K562 (cell line): ENCODE measurements at regions not wholly inside any gene's neighbourhood (a gene's known extent, or its start where the extent isn't known, plus 50 kb on each side); places are given as distances from the start of the nearest gene placed in this dataset.

Experiments
- ATAC-seq: fragments of 200-7000 bp; cut with Tn5 transposase; 3 replicates; pipeline ENCODE4 v1.9.1; 2020; ENCODE audit warnings: moderate library complexity
- BruUV-seq: library from RNA; stranded (reverse); fragments of 400-500 nt; replicated peaks from 2 replicates; lab custom pipeline; 2021; lab: Mats Ljungman, UMichigan
- CTCF ChIA-PET: fragments of 300-600 bp; formaldehyde crosslinking; extraction: SDS; loops from one replicate; lab custom pipeline; 2021; ENCODE audit warnings: low intra/inter-chr PET ratio; lab: Yijun Ruan, JAX
- POLR2A ChIA-PET: fragments of 300-600, 350-650 bp; sonication (Branson Sonifier 250); formaldehyde crosslinking; extraction: SDS; loops from one replicate; lab custom pipeline; 2021; ENCODE audit warnings: antibody characterized with exemption, inconsistent platforms; lab: Yijun Ruan, JAX
- DNase-seq, 4 experiments: peaks; one replicate each; pipeline versions ENCODE4 v3.0.0 to v3.0.0-alpha.2; 2011 to 2018; ENCODE audit warnings: low spot score in 3 of 4, mixed read lengths in 3 of 4; ENCODE audit errors: extremely low read depth in 1 of 4
- FAIRE-seq: peaks from 2 replicates; lab custom pipeline; 2011; peaks lifted over from hg19 to GRCh38; lab: Jason Lieb, UNC
- H2AFZ ChIP-seq: 2 replicates; pipeline ENCODE4 v1.6.0; 2011; ENCODE audit warnings: low read depth, low read length, control low read depth, inconsistent platforms
- H3K27ac ChIP-seq: fragments of 200-600 bp; 3 replicates; pipeline ENCODE4 v1.8.0; 2011; ENCODE audit warnings: low read depth, mild to moderate bottlenecking, control low read depth, inconsistent platforms, low read length, moderate library complexity, mixed read lengths; ENCODE audit errors: extremely low read depth
- H3K27me3 ChIP-seq, 2 experiments: fragments of 300-600 bp in 1 of 2; 2 replicates in 1 of 2; 3 replicates in 1 of 2; pipeline versions ENCODE4 v1.6.0 to v1.8.0; 2011; ENCODE audit warnings: inconsistent platforms in 2 of 2, low read length in 2 of 2, mild to moderate bottlenecking in 1 of 2, mixed read lengths in 1 of 2, moderate library complexity in 1 of 2; ENCODE audit not compliant: control insufficient read depth in 2 of 2, insufficient read depth in 2 of 2
- H3K36me3 ChIP-seq: fragments of 300-600 bp; 3 replicates; pipeline ENCODE4 v1.8.0; 2011; ENCODE audit warnings: mild to moderate bottlenecking, low read length, inconsistent platforms; ENCODE audit not compliant: control insufficient read depth, insufficient read depth
- H3K4me1 ChIP-seq, 2 experiments: fragments of 200-600 bp in 1 of 2; replicated peaks in 1 of 2; 2 replicates in 1 of 2; 3 replicates in 1 of 2; pipeline versions ENCODE4 v1.5.1 to v1.8.0; 2011; ENCODE audit warnings: inconsistent platforms in 2 of 2, low read length in 2 of 2, mild to moderate bottlenecking in 1 of 2, mixed read lengths in 1 of 2, moderate library complexity in 1 of 2; ENCODE audit not compliant: control insufficient read depth in 2 of 2, insufficient read depth in 2 of 2
- H3K4me2 ChIP-seq: 2 replicates; pipeline ENCODE4 v1.6.1; 2011; ENCODE audit warnings: low read length, control low read depth, inconsistent platforms, mixed read lengths; ENCODE audit not compliant: insufficient read depth
- H3K4me3 ChIP-seq: fragments of 200-600 bp; sonication (generic), shearing (Covaris generic); 2 replicates; pipeline ENCODE4 v1.5.1; 2016; ENCODE audit warnings: control low read depth, inconsistent platforms
- H3K79me2 ChIP-seq: fragments of 200-600 bp; 3 replicates; pipeline ENCODE4 v1.8.0; 2011; ENCODE audit warnings: low read length, inconsistent platforms; ENCODE audit not compliant: control insufficient read depth, insufficient read depth
- H3K9ac ChIP-seq, 2 experiments: 2 replicates each; pipeline versions ENCODE4 v1.6.0 to v1.6.1; 2011; ENCODE audit warnings: low read depth in 2 of 2, low read length in 2 of 2, control low read depth in 1 of 2, inconsistent platforms in 1 of 2, mild to moderate bottlenecking in 1 of 2, mixed read lengths in 1 of 2; ENCODE audit not compliant: insufficient read depth in 1 of 2
- H3K9me1 ChIP-seq: one replicate; pipeline ENCODE4 v1.6.0; 2011; ENCODE audit warnings: inconsistent platforms, mild to moderate bottlenecking, low read length, moderate library complexity; ENCODE audit not compliant: control insufficient read depth, insufficient read depth
- H3K9me3 ChIP-seq: replicated peaks from 2 replicates; pipeline ENCODE4 v1.5.1; 2011; ENCODE audit warnings: low read depth, low read length, inconsistent platforms; ENCODE audit not compliant: control insufficient read depth, insufficient read depth
- H4K20me1 ChIP-seq: replicated peaks from 2 replicates; pipeline ENCODE4 v1.6.1; 2011; ENCODE audit warnings: low read length, inconsistent platforms, mixed read lengths; ENCODE audit not compliant: control insufficient read depth, insufficient read depth
- ETV1 ChIP-seq: fragments of 450-650 bp; conservative IDR thresholded peaks from 2 replicates; pipeline ENCODE4 v1.6.1; 2016; ENCODE audit warnings: missing genetic modification characterization, control low read depth, low read depth, missing compliant biosample characterization
- GTF2A2 ChIP-seq: IDR thresholded peaks from 2 replicates; pipeline ENCODE4 v1.6.1; 2016; ENCODE audit warnings: mild to moderate bottlenecking, missing genetic modification characterization, missing compliant biosample characterization
- HNRNPH1 ChIP-seq: fragments of 200-400 bp; formaldehyde crosslinking; optimal IDR thresholded peaks from 2 replicates; pipeline ENCODE3; 2017; ENCODE audit warnings: low read depth, mild to moderate bottlenecking, low read length, moderate library complexity
- HNRNPLL ChIP-seq: fragments of 200-400 bp; formaldehyde crosslinking; IDR thresholded peaks from 2 replicates; pipeline ENCODE4 v1.6.1; 2017; ENCODE audit warnings: low read length, low read depth, mild to moderate bottlenecking; ENCODE audit not compliant: poor library complexity, severe bottlenecking
- RBM22 ChIP-seq: fragments of 200-400 bp; formaldehyde crosslinking; IDR thresholded peaks from 2 replicates; pipeline ENCODE4 v1.6.1; 2018; ENCODE audit warnings: low read length, low read depth; ENCODE audit not compliant: poor library complexity, severe bottlenecking
- RNF219 ChIP-seq: fragments of 250-450 bp; sonication (Bioruptor Pico); IDR thresholded peaks from 2 replicates; pipeline ENCODE4 v1.5.0; 2022; ENCODE audit warnings: mild to moderate bottlenecking
- SP2 ChIP-seq: IDR thresholded peaks from 2 replicates; pipeline ENCODE4 v1.6.1; 2011; ENCODE audit warnings: mild to moderate bottlenecking, low read depth, low read length, moderate library complexity; ENCODE audit not compliant: poor library complexity, severe bottlenecking; ENCODE audit errors: extremely low read depth
- TEAD2 ChIP-seq: fragments of 450-650 bp; IDR thresholded peaks from 2 replicates; pipeline ENCODE4 v1.6.1; 2016; ENCODE audit warnings: missing genetic modification characterization, control low read depth, missing compliant biosample characterization
- in situ Hi-C: fragments of 300-500 bp; cut with MboI; formaldehyde crosslinking; loops from 4 replicates; pipeline ENCODE4 v1.15.0; 2018; ENCODE audit warnings: inconsistent platforms, mixed read lengths
- intact Hi-C: fragments of 100-400 bp; cut with micrococcal nuclease; formaldehyde crosslinking; loops from 2 replicates; pipeline ENCODE4 v1.14.2; 2022
- TF ChIP-seq, protein P1 (sequence below): sonication (generic); formaldehyde crosslinking; IDR thresholded peaks from 2 replicates; pipeline ENCODE4 v1.9.0; 2022; ENCODE audit warnings: mild to moderate bottlenecking, missing genetic modification reagents
- TF ChIP-seq, protein P2 (sequence below): fragments of 250-450 bp; sonication (Bioruptor Pico); IDR thresholded peaks from 2 replicates; pipeline ENCODE4 v1.5.0; 2020; ENCODE audit warnings: mild to moderate bottlenecking
- TF ChIP-seq, protein P3 (sequence below): fragments of 450-650 bp; formaldehyde crosslinking; IDR thresholded peaks from 2 replicates; pipeline ENCODE4 v1.4.0; 2020; ENCODE audit warnings: mild to moderate bottlenecking, moderate library complexity

DNA sequence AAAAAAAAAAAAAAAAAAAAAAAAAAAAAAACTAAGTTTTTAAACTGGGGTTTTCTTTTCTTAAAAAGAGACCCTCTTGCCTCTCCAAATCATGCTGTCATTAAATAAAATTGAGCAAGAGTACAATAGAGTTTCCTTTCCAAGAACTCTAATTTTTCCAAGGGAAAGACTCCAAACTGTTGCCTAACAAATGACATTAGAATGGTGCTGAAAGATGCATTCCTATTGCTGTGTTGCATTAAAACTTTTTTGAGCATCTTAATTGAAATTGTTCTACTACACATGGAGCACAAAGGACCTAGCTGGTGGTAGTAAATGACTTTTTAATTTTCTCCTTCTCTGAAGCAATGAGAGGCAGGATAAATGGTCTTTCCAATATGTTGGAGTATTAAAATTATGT lies 469.1 kb upstream of the ARHGEF26 start:
- Histone ChIP-seq H3K36me3 (no peaks in the 10 kb centered on the region), H3K4me1 (no peaks in the 10 kb centered on the region), H2AFZ (no peak overlapping the region), H3K9ac (no peak overlapping the region), H3K9me3 (no peaks in the 10 kb centered on the region), H3K9me1 (no peaks in the 10 kb centered on the region), H4K20me1 (no peaks in the 10 kb centered on the region), H3K79me2 (no peaks in the 10 kb centered on the region), H3K27ac (no peak overlapping the region), H3K27me3 (no peaks in the 10 kb centered on the region), H3K4me3 (no peak overlapping the region), H3K4me2 (no peak overlapping the region)
- DNase-seq (no peak), ATAC-seq (no peak), FAIRE-seq (no peak)
- ChIA-PET CTCF (interaction anchor here (0.7 kb wide), 1 partner anchor 72 kb away, joined by 3 read pairs; no protein-coding TSS in a partner anchor), POLR2A (no interaction called here)
- in situ Hi-C loops, result no loop called here
- TF ChIP-seq, protein P1, sequence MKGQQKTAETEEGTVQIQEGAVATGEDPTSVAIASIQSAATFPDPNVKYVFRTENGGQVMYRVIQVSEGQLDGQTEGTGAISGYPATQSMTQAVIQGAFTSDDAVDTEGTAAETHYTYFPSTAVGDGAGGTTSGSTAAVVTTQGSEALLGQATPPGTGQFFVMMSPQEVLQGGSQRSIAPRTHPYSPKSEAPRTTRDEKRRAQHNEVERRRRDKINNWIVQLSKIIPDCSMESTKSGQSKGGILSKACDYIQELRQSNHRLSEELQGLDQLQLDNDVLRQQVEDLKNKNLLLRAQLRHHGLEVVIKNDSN (CRISPR knock-in tag), result no peak
- no peak for TF ChIP-seq TEAD2 (tag)
- TF ChIP-seq HNRNPLL, result no peak
- TF ChIP-seq, protein P2, sequence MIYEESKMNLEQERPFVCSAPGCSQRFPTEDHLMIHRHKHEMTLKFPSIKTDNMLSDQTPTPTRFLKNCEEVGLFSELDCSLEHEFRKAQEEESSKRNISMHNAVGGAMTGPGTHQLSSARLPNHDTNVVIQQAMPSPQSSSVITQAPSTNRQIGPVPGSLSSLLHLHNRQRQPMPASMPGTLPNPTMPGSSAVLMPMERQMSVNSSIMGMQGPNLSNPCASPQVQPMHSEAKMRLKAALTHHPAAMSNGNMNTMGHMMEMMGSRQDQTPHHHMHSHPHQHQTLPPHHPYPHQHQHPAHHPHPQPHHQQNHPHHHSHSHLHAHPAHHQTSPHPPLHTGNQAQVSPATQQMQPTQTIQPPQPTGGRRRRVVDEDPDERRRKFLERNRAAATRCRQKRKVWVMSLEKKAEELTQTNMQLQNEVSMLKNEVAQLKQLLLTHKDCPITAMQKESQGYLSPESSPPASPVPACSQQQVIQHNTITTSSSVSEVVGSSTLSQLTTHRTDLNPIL (CRISPR knock-in tag), result no peak
- no peak for TF ChIP-seq RNF219 (CRISPR knock-in tag)
- TF ChIP-seq RBM22, result no peak
- no peak for TF ChIP-seq HNRNPH1
- no peak for TF ChIP-seq ETV1
- no peak for TF ChIP-seq GTF2A2
- TF ChIP-seq, protein P3, sequence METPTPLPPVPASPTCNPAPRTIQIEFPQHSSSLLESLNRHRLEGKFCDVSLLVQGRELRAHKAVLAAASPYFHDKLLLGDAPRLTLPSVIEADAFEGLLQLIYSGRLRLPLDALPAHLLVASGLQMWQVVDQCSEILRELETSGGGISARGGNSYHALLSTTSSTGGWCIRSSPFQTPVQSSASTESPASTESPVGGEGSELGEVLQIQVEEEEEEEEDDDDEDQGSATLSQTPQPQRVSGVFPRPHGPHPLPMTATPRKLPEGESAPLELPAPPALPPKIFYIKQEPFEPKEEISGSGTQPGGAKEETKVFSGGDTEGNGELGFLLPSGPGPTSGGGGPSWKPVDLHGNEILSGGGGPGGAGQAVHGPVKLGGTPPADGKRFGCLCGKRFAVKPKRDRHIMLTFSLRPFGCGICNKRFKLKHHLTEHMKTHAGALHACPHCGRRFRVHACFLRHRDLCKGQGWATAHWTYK (CRISPR knock-in tag), result no peak
- no peak for TF ChIP-seq SP2
- intact Hi-C loops, result no loop called here
- no TSS peak for BruUV-seq
